B cell (primary cell): ENCODE measurements at regions not wholly inside any gene's neighbourhood (a gene's known extent, or its start where the extent isn't known, plus 50 kb on each side); places are given as distances from the start of the nearest gene placed in this dataset.

Source experiments
- EZH2 ChIP-seq: IDR thresholded peaks from 2 replicates; pipeline ENCODE4 v1.6.1; 2012; ENCODE audit warnings: borderline replicate concordance, low read depth, mild to moderate bottlenecking, moderate library complexity, low read length; ENCODE audit not compliant: insufficient read depth, poor library complexity, severe bottlenecking
- TF ChIP-seq, protein P1 (sequence below): fragments of 200-600 bp; IDR thresholded peaks from one replicate; pipeline ENCODE4 v1.8.0; 2022; ENCODE audit warnings: antibody characterized with exemption, mild to moderate bottlenecking

GRCh38 chr5:130693509-130693908 is 471.5 kb downstream of the HINT1 start:
- TF ChIP-seq, protein P1, sequence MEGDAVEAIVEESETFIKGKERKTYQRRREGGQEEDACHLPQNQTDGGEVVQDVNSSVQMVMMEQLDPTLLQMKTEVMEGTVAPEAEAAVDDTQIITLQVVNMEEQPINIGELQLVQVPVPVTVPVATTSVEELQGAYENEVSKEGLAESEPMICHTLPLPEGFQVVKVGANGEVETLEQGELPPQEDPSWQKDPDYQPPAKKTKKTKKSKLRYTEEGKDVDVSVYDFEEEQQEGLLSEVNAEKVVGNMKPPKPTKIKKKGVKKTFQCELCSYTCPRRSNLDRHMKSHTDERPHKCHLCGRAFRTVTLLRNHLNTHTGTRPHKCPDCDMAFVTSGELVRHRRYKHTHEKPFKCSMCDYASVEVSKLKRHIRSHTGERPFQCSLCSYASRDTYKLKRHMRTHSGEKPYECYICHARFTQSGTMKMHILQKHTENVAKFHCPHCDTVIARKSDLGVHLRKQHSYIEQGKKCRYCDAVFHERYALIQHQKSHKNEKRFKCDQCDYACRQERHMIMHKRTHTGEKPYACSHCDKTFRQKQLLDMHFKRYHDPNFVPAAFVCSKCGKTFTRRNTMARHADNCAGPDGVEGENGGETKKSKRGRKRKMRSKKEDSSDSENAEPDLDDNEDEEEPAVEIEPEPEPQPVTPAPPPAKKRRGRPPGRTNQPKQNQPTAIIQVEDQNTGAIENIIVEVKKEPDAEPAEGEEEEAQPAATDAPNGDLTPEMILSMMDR, result no peak
- TF ChIP-seq EZH2, result no peak
